HG03558 (cell line): ENCODE measurements at regions not wholly inside any gene's neighbourhood (a gene's known extent, or its start where the extent isn't known, plus 50 kb on each side); places are given as distances from the start of the nearest gene placed in this dataset.
"Not testable (repeated sequence)": the region's sequence is repeated elsewhere in the genome, so short reads cannot be mapped to it uniquely, and the experiment has no call there.

ENCODE experiments used
- ATAC-seq: cut with Tn5 transposase; IDR thresholded peaks from one replicate; pipeline ENCODE4 v1.9.1; 2021; ENCODE audit warnings: moderate number of reproducible peaks; ENCODE audit not compliant: unreplicated experiment; ENCODE audit errors: extremely low read depth

GRCh38 chr13:50766695-50767094 lies 76.8 kb downstream of the DLEU7 start:
- ATAC-seq, result no peak

- not testable (repeated sequence) for ATAC-seq
These were observed 70.6 kb downstream of the DLEU7 start for GRCh38 chr13:50772881-50773280.
